ENCODE measurements at regions not wholly inside any gene's neighbourhood (a gene's known extent, or its start where the extent isn't known, plus 50 kb on each side); places are given as distances from the start of the nearest gene placed in this dataset.

- TF ChIP-seq POLR2A (IDR thresholded peaks at IDR 0.05) (no peak), CTCF (IDR thresholded peaks at IDR 0.05) (no peak), EP300 (IDR thresholded peaks at IDR 0.05) (no peak)
Observed at GRCh38 chr20:56799187-56799586, 170.1 kb downstream of the TFAP2C start.
